Epithelial cell of esophagus (primary cell): ENCODE measurements at regions not wholly inside any gene's neighbourhood (a gene's known extent, or its start where the extent isn't known, plus 50 kb on each side); places are given as distances from the start of the nearest gene placed in this dataset.

Experiments
- DNase-seq: peaks from one replicate; pipeline ENCODE4 v3.0.0; 2010; ENCODE audit warnings: low read depth
- H3K4me3 ChIP-seq: 2 replicates; pipeline ENCODE4 v1.5.1; 2011; ENCODE audit warnings: mild to moderate bottlenecking, low read length, control low read depth
- TF ChIP-seq, protein P1 (sequence below): IDR thresholded peaks from 2 replicates; pipeline ENCODE4 v1.5.1; 2011; ENCODE audit warnings: low read depth, mild to moderate bottlenecking, low read length, control low read depth, inconsistent platforms; ENCODE audit not compliant: insufficient read depth; ENCODE audit errors: missing control alignments

DNA sequence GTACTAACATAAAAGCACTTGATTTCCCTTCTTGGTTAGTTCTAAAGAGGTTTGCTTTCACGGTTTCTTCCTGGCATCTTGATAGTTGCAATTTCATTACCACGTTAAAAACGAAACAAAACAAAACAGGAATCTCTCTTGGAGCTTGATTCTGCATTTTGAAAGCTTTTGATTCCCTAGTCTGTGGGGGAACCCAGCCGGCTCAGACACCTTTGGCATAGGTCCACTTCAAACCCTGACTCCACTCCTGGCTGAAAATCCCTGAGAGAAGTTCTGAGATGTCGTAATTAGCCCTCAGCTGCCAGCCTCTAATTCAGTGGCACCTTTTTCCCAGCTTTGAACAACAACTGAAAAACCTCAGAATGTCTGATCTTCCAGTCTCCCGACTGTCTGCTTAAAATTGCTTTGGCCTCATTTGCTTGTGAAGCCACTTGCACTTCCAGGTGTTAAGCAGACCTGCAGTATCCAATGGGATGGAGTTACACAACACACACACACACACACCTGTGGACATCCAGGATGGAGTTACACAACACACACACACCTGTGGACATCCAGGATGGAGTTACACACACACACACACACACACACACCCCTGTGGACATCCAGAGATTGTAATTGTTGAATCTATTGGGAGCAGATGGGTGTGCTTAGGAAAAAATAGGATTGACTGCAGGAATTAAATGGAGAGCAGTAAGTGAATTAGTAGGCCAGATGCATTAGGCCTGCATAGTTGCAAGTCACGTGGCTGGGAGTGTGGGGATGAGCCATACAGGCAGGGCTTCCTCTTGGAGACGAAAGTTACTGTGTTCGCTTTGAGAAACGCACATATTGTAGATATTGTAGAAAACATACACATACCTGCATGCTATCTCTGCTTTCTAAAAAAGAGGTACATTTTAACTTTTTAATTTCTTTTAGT, 285.6 kb upstream of the FMN2 start:
- no peak overlapping the region for H3K4me3 ChIP-seq
- TF ChIP-seq, protein P1, sequence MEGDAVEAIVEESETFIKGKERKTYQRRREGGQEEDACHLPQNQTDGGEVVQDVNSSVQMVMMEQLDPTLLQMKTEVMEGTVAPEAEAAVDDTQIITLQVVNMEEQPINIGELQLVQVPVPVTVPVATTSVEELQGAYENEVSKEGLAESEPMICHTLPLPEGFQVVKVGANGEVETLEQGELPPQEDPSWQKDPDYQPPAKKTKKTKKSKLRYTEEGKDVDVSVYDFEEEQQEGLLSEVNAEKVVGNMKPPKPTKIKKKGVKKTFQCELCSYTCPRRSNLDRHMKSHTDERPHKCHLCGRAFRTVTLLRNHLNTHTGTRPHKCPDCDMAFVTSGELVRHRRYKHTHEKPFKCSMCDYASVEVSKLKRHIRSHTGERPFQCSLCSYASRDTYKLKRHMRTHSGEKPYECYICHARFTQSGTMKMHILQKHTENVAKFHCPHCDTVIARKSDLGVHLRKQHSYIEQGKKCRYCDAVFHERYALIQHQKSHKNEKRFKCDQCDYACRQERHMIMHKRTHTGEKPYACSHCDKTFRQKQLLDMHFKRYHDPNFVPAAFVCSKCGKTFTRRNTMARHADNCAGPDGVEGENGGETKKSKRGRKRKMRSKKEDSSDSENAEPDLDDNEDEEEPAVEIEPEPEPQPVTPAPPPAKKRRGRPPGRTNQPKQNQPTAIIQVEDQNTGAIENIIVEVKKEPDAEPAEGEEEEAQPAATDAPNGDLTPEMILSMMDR = no peak
- no peak for DNase-seq

DNA sequence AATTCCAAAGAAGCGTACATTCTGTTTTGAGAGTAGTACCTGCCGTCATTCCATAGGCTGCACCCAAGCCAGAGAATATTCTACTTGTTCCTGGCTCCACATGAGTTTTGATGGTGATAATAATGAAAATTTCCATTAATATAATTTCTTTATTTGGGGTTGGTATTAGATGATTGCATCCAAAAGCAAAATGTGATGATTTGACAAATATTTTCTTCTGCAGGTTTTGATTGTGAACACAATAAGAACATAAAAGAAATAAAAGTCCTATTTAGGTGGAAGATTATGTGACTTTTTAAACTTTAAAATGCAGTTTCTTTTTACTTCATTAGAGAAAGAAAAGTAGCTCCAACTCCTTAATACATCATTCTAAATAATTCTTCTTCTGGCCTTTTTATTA, 284.8 kb upstream of the FMN2 start:
- no peak for DNase-seq
- TF ChIP-seq, protein P1 = no peak
- H3K4me3 ChIP-seq = no peak overlapping the region

DNA sequence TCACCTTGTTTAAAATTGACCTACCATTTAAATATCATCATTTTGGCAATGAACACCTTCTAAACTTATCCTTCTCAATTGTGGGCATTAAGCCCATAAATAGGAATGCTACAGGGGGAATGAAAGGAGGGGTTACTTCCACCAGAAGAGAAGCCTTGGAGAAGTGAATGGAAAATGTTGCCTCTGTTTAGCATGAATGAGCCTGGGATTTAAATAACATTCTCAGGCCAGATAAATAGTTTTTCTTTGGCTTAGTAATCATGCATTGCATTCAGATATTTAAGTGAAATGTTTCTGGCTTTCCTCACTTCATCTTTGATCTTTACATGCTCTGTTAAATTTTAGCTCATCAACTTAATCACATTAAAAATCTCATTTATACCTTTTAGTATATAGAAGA, 284.3 kb upstream of the FMN2 start:
- H3K4me3 ChIP-seq = no peak overlapping the region
- TF ChIP-seq, protein P1 = no peak
- DNase-seq = no peak

DNA sequence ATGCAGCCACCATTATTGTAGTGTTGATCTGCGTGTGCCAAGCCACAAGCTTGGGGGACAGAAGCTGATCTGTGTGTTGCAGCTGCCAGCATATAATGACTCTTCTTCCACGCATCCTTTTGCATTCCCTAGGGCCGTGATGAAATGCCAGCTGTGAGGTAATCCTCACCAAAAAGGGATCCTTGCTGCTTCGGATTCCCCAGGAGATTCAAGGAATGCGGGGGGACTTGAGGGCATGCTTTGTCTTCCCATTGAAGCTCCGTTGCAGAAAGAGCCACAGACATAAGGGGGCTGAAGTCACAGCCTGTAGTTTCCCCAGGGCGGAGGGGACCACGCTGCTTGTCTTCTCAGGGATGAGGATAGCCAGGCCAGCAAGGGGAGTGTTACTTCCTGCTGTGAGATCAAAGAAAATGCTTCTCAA, 281.6 kb upstream of the FMN2 start:
- H3K4me3 ChIP-seq = no peak overlapping the region
- TF ChIP-seq, protein P1 = no peak
- no peak for DNase-seq

DNA sequence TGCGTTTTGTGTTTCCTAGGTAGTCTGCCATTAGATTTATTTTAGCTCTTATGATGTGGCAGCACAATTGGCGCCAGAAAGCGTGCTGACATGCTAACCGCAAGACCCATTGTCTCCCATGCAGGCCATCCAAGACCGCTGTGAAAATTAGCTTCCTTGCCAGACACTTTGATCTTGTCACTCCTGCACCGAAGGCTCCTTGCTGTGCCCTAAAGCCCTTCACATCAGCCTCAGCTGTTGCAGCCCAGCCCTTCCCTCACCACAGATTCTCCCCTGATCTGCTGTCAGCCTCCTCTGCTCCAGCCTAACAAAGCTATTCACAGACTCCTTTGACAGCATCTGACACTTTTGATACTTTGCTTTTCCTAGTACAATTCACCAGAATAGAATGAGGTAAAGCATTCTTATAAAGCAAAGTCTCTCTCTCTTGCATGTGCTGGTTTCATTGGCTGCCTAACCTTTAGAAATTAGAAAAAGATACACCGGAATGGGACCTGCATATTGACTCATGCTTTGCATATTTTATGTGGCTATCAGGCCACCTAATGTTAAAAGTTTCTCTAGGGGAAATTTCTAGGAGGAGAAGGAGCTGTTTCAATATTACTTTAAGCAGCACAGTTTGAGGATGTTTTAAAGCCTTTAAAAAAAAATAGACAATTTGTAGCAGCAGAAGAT, 280.3 kb upstream of the FMN2 start:
- TF ChIP-seq, protein P1 = no peak
- no peak for DNase-seq
- no peak overlapping the region for H3K4me3 ChIP-seq

DNA sequence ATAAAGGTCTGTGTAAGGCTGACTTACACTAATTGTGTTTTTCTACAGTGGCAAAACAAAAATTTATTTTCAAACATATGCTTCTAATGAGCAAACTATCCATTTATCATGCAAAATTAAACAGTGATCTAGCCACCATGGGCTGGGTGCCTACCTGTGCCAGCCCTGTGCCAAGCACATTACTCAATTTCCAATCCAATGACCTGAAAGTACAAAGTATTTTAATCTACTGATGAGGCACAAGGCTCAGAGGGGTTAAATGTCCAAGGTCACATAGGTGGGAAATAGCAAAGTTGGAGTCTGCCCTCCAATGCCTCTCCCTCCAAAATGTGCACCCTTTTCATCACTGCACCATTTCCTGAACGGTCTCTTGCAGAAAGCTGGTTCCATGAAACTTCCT, 279.1 kb upstream of the FMN2 start:
- DNase-seq = no peak
- no peak overlapping the region for H3K4me3 ChIP-seq
- TF ChIP-seq, protein P1 = no peak

DNA sequence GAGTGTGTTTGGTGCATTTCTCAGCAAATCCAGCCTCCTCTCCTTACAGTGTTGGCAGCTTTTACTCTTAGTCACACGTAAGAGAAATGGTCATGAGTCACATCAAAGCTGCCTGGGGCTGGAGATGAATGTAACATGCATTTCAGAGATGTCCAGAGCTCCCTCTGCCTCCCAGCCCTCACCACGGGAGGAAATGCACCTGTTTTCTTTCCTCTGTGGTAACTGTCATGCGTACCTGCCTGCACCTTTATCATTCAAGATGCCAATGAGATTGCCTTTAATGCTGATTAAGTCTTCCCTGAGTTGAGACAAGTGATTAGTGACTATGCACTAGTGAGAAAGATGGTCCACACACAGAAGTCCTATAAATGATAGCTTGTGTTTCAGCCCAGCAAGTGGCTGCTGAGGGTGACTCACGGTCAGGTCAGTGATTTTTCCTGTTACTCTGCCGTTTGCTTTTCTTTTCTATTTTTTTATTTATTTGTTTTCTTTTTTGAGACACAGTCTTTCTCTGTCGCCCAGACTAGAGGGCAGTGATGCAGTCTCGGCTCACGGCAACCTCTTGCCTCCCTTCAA, 277.3 kb upstream of the FMN2 start:
- no peak overlapping the region for H3K4me3 ChIP-seq
- TF ChIP-seq, protein P1 = peak; percentile 30
- peak; percentile 92 for DNase-seq
